ENCODE measurements at regions not wholly inside any gene's neighbourhood (a gene's known extent, or its start where the extent isn't known, plus 50 kb on each side); places are given as distances from the start of the nearest gene placed in this dataset.

DNA sequence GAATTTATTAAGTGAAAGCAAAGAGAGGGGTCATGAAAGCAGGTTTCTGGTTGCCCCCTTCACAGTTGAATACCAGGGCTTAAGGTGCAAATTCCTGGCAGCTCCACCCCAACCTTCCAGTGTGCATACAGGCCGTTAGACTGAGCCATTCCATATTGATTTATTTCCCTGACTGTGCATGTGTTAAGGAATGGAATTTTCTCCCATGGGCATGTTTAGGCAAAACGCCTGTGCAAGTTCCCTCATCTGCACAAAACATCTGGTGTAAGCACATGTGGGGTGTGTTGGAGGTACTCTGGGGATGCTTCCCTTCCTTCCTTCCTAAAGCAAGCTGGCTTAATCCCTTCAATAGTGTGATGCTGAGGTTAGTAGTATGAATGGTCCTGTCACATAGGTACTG, 1470.6 kb downstream of the MAT2B start:
- intact Hi-C loops (cut with micrococcal nuclease) = no loop called here

GRCh38 chr5:164980480-164980879, 1475.1 kb downstream of the MAT2B start:
- CTCF ChIA-PET = no interaction called here
- Mint-ChIP-seq H3K4me3 (no peak overlapping the region), H3K27ac (no peak overlapping the region), H3K9me3 (peaks cover 15% of the 10 kb centered on the region), H3K4me1 (ENCODE audit: low read depth) (no peaks in the 10 kb centered on the region), H3K36me3 (ENCODE audit: low read depth) (no peaks in the 10 kb centered on the region), H3K27me3 (no peaks in the 10 kb centered on the region)
- no peak for DNase-seq
- ATAC-seq = no peak
- no peak for TF ChIP-seq CTCF (IDR thresholded peaks at IDR 0.05)
- intact Hi-C loops (cut with micrococcal nuclease) = no loop called here
- POLR2A ChIA-PET = no interaction called here

More for the DNA sequence above, 1470.6 kb downstream of the MAT2B start:
- Mint-ChIP-seq H3K9me3 (peaks cover 17% of the 10 kb centered on the region), H3K27me3 (no peaks in the 10 kb centered on the region), H3K36me3 (ENCODE audit: low read depth) (no peaks in the 10 kb centered on the region), H3K27ac (no peak overlapping the region), H3K4me1 (ENCODE audit: low read depth) (no peaks in the 10 kb centered on the region), H3K4me3 (no peak overlapping the region)
- TF ChIP-seq CTCF (IDR thresholded peaks at IDR 0.05) = no peak
- POLR2A ChIA-PET = no interaction called here
- no peak for ATAC-seq
- no peak for DNase-seq
- CTCF ChIA-PET = no interaction called here

DNA sequence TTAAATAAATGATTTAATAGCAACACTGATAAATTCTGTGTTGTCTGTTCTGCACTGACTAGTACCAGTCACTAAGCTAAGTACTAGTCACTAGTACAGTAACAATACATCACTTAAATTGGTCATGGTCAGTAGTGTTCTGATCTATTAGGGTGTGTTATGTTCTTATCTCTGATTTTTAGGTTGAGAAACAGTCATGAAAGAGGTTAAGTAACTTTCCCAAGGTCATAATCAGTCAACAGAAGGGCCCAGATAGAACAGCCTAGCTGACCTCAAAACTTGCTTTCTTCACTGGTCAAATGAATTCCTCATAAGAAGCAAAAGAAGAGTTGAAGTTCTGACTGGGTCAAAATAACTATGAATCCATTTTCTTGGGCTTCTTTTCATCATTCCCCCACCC, 1492.7 kb downstream of the MAT2B start:
- Mint-ChIP-seq H3K27me3 (no peaks in the 10 kb centered on the region), H3K4me3 (no peak overlapping the region), H3K4me1 (ENCODE audit: low read depth) (no peaks in the 10 kb centered on the region), H3K36me3 (ENCODE audit: low read depth) (no peaks in the 10 kb centered on the region), H3K27ac (no peak overlapping the region), H3K9me3 (peaks cover 7% of the 10 kb centered on the region)
- intact Hi-C loops (cut with micrococcal nuclease) = no loop called here
- POLR2A ChIA-PET = no interaction called here
- CTCF ChIA-PET = no interaction called here
- no peak for DNase-seq
- no peak for ATAC-seq
- TF ChIP-seq CTCF (IDR thresholded peaks at IDR 0.05) = no peak

GRCh38 chr5:164998590-164998989, 1493.2 kb downstream of the MAT2B start:
- TF ChIP-seq CTCF (IDR thresholded peaks at IDR 0.05) = no peak
- Mint-ChIP-seq H3K27me3 (no peaks in the 10 kb centered on the region), H3K27ac (no peak overlapping the region), H3K36me3 (ENCODE audit: low read depth) (no peaks in the 10 kb centered on the region), H3K4me3 (no peak overlapping the region), H3K4me1 (ENCODE audit: low read depth) (no peaks in the 10 kb centered on the region), H3K9me3 (peaks cover 6% of the 10 kb centered on the region)
- ChIA-PET CTCF (no interaction called here), POLR2A (no interaction called here)
- intact Hi-C loops (cut with micrococcal nuclease) = no loop called here
- ATAC-seq (no peak), DNase-seq (no peak)

DNA sequence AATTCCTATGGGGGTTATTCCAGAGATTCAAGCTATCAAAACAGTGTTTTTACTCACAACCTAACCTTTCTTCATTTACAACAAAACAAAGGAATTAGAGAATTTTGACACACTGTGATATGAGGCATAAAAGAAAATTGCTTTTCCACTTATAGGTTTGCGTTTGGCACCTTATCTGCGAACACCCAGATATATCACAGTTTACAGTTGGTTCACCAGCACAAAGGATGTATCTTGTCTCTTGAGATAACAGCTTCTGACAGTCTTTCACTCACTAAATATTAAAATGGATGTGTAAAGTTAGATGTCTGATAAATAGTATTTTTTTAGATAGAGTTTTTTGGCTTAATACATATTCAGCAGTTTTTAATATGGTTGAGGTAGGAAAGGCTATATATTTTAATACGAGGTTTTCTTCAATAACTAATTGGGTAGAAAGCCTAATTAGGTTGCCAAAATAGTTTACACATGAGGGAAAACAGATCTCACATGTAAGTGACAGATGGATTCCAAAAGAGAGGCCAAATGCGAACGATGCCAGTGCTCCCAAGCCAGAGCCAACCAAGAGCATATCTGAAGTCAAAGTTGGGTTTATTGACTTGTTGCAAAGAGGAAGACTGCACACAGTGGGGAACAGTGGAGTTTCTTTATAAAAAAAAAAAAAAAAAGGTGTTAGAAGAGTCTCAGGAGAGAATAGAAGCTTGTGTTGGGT, 1495.2 kb downstream of the MAT2B start:
- POLR2A ChIA-PET = no interaction called here
- Mint-ChIP-seq H3K27me3 (no peaks in the 10 kb centered on the region), H3K36me3 (ENCODE audit: low read depth) (no peaks in the 10 kb centered on the region), H3K9me3 (peaks cover 4% of the 10 kb centered on the region), H3K27ac (no peak overlapping the region), H3K4me1 (ENCODE audit: low read depth) (no peaks in the 10 kb centered on the region), H3K4me3 (no peak overlapping the region)
- DNase-seq (no peak), ATAC-seq (no peak)
- intact Hi-C loops (cut with micrococcal nuclease) = no loop called here
- CTCF ChIA-PET = no interaction called here
- TF ChIP-seq CTCF (IDR thresholded peaks at IDR 0.05) = no peak

Data from activated CD8-positive, alpha-beta T cell treated with anti-CD3 and anti-CD28 coated beads for 36 hours (primary cell).